ENCODE measurements at regions not wholly inside any gene's neighbourhood (a gene's known extent, or its start where the extent isn't known, plus 50 kb on each side); places are given as distances from the start of the nearest gene placed in this dataset.

DNA sequence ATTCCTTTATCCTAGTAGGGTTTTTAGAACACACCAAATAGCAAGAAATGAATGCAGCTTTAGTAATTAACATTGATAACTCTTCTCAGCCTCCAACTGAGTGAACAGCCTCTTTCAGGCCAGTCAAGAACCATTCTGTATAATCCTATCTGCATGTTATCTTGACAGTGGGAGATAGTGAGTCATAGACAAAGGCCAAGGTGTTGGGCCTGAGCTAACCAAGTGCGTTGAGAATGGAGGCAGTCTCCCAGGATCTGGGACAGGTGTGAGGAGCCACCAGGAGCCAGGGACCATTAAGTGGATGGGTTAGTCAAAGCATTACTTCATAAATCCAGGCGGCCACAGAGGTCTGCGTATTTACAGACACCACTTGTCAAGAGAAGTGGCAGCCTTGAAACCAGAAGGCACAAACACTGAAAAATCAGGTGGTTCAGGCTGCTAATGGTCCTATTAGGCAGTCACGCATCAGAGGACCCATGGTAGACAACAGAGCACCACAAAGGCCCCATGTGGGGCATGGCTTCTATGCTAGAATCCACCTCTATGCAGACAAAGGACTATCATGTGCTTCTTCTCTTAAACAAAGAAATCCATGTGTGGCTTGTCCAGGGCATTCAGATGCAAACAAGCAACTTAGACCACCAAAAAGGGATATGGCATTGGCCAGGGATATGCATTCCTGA lies 409.7 kb upstream of the PIK3R1 start (continued):
- TF ChIP-seq, protein P1, sequence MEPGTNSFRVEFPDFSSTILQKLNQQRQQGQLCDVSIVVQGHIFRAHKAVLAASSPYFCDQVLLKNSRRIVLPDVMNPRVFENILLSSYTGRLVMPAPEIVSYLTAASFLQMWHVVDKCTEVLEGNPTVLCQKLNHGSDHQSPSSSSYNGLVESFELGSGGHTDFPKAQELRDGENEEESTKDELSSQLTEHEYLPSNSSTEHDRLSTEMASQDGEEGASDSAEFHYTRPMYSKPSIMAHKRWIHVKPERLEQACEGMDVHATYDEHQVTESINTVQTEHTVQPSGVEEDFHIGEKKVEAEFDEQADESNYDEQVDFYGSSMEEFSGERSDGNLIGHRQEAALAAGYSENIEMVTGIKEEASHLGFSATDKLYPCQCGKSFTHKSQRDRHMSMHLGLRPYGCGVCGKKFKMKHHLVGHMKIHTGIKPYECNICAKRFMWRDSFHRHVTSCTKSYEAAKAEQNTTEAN (CRISPR knock-in tag; IDR thresholded peaks at IDR 0.05), result no peak
- TF ChIP-seq MXD4 (CRISPR knock-in tag; IDR thresholded peaks at IDR 0.05; ENCODE audit: borderline replicate concordance), result 0 out of 2 replicates have a peak, but pooled peaks have one; percentile 38

DNA sequence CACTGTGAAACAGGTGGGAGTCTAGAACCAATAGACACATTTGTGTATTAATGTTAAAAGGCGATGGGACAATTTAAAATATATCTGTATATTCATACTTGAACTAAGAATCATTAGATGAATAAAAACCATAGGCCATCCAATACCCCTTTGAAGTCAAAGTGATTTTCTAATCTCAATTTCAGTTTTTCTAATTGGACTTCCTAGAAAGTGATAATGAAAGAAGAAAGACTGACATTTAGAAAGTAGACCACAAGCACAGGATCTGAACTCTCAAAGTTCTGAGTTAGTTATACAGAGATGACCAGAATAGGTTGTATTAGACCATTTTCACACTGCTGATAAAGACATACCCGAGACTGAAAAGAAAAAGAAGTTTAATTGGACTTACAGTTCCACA lies 412.8 kb upstream of the PIK3R1 start:
- DNase-seq (ENCODE audit: low spot score) (no peak), ATAC-seq (no peak)
- peaks cover 44% of the 10 kb centered on the region for H3K9me3 Mint-ChIP-seq
- no peaks in the 10 kb centered on the region; the same call in 1 of the 2 replicates for H3K27me3 Mint-ChIP-seq (ENCODE audit: low read depth)
- CTCF ChIA-PET, result no interaction called here
- H3K36me3 Mint-ChIP-seq, result peaks cover 46% of the 10 kb centered on the region
- no peak overlapping the region for H3K27ac Mint-ChIP-seq
- no peak for TF ChIP-seq ZNF232 (CRISPR knock-in tag; IDR thresholded peaks at IDR 0.05)
- TF ChIP-seq ZNF416 (CRISPR knock-in tag; IDR thresholded peaks at IDR 0.05), result no peak
- no peak for TF ChIP-seq GTF2I (CRISPR knock-in tag; conservative IDR thresholded peaks at IDR 0.05)
- no peak for TF ChIP-seq RELA (CRISPR knock-in tag; IDR thresholded peaks at IDR 0.05; ENCODE audit: borderline replicate concordance)
- TF ChIP-seq ZNF671 (CRISPR knock-in tag; IDR thresholded peaks at IDR 0.05), result no peak
- TF ChIP-seq, protein P2, sequence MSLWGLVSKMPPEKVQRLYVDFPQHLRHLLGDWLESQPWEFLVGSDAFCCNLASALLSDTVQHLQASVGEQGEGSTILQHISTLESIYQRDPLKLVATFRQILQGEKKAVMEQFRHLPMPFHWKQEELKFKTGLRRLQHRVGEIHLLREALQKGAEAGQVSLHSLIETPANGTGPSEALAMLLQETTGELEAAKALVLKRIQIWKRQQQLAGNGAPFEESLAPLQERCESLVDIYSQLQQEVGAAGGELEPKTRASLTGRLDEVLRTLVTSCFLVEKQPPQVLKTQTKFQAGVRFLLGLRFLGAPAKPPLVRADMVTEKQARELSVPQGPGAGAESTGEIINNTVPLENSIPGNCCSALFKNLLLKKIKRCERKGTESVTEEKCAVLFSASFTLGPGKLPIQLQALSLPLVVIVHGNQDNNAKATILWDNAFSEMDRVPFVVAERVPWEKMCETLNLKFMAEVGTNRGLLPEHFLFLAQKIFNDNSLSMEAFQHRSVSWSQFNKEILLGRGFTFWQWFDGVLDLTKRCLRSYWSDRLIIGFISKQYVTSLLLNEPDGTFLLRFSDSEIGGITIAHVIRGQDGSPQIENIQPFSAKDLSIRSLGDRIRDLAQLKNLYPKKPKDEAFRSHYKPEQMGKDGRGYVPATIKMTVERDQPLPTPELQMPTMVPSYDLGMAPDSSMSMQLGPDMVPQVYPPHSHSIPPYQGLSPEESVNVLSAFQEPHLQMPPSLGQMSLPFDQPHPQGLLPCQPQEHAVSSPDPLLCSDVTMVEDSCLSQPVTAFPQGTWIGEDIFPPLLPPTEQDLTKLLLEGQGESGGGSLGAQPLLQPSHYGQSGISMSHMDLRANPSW (CRISPR knock-in tag; conservative IDR thresholded peaks at IDR 0.05; ENCODE audit: low read depth), result no peak
- no peak for TF ChIP-seq SP1 (CRISPR knock-in tag; conservative IDR thresholded peaks at IDR 0.05)
- TF ChIP-seq CBFB (CRISPR knock-in tag; IDR thresholded peaks at IDR 0.05; ENCODE audit: low read depth), result no peak
- no peak for TF ChIP-seq PRRX2 (CRISPR knock-in tag; IDR thresholded peaks at IDR 0.05)
- TF ChIP-seq IRF2 (CRISPR knock-in tag; IDR thresholded peaks at IDR 0.05; ENCODE audit: borderline replicate concordance, low read depth), result no peak
- TF ChIP-seq, protein P3, sequence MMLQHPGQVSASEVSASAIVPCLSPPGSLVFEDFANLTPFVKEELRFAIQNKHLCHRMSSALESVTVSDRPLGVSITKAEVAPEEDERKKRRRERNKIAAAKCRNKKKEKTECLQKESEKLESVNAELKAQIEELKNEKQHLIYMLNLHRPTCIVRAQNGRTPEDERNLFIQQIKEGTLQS (CRISPR knock-in tag; conservative IDR thresholded peaks at IDR 0.05), result no peak
- TF ChIP-seq FOXJ3 (CRISPR knock-in tag; IDR thresholded peaks at IDR 0.05; ENCODE audit: borderline replicate concordance), result no peak
- no peak for TF ChIP-seq ESRRA (CRISPR knock-in tag; IDR thresholded peaks at IDR 0.05; ENCODE audit: borderline replicate concordance)
- TF ChIP-seq, protein P4, sequence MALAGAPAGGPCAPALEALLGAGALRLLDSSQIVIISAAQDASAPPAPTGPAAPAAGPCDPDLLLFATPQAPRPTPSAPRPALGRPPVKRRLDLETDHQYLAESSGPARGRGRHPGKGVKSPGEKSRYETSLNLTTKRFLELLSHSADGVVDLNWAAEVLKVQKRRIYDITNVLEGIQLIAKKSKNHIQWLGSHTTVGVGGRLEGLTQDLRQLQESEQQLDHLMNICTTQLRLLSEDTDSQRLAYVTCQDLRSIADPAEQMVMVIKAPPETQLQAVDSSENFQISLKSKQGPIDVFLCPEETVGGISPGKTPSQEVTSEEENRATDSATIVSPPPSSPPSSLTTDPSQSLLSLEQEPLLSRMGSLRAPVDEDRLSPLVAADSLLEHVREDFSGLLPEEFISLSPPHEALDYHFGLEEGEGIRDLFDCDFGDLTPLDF (CRISPR knock-in tag; IDR thresholded peaks at IDR 0.05), result no peak
- TF ChIP-seq SOX15 (CRISPR knock-in tag; IDR thresholded peaks at IDR 0.05), result no peak
- TF ChIP-seq, protein P5, sequence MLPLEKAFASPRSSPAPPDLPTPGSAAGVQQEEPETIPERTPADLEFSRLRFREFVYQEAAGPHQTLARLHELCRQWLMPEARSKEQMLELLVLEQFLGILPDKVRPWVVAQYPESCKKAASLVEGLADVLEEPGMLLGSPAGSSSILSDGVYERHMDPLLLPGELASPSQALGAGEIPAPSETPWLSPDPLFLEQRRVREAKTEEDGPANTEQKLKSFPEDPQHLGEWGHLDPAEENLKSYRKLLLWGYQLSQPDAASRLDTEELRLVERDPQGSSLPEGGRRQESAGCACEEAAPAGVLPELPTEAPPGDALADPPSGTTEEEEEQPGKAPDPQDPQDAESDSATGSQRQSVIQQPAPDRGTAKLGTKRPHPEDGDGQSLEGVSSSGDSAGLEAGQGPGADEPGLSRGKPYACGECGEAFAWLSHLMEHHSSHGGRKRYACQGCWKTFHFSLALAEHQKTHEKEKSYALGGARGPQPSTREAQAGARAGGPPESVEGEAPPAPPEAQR (CRISPR knock-in tag; IDR thresholded peaks at IDR 0.05), result no peak
- TF ChIP-seq ATF1 (CRISPR knock-in tag; IDR thresholded peaks at IDR 0.05), result no peak
- TF ChIP-seq GABPB1 (CRISPR knock-in tag; IDR thresholded peaks at IDR 0.05), result no peak
- TF ChIP-seq, protein P6, sequence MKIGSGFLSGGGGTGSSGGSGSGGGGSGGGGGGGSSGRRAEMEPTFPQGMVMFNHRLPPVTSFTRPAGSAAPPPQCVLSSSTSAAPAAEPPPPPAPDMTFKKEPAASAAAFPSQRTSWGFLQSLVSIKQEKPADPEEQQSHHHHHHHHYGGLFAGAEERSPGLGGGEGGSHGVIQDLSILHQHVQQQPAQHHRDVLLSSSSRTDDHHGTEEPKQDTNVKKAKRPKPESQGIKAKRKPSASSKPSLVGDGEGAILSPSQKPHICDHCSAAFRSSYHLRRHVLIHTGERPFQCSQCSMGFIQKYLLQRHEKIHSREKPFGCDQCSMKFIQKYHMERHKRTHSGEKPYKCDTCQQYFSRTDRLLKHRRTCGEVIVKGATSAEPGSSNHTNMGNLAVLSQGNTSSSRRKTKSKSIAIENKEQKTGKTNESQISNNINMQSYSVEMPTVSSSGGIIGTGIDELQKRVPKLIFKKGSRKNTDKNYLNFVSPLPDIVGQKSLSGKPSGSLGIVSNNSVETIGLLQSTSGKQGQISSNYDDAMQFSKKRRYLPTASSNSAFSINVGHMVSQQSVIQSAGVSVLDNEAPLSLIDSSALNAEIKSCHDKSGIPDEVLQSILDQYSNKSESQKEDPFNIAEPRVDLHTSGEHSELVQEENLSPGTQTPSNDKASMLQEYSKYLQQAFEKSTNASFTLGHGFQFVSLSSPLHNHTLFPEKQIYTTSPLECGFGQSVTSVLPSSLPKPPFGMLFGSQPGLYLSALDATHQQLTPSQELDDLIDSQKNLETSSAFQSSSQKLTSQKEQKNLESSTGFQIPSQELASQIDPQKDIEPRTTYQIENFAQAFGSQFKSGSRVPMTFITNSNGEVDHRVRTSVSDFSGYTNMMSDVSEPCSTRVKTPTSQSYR (CRISPR knock-in tag; IDR thresholded peaks at IDR 0.05), result no peak
- POLR2A ChIA-PET, result no interaction called here
- H3K4me3 Mint-ChIP-seq, result no peak overlapping the region
- peaks cover 30% of the 10 kb centered on the region for H3K4me1 Mint-ChIP-seq

Data from WTC11 (cell line).